ENCODE measurements at regions not wholly inside any gene's neighbourhood (a gene's known extent, or its start where the extent isn't known, plus 50 kb on each side); places are given as distances from the start of the nearest gene placed in this dataset.
A peak's percentile ranks its signal among the peaks of the same experiment; 100 is the strongest.
"Not testable (repeated sequence)": the region's sequence is repeated elsewhere in the genome, so short reads cannot be mapped to it uniquely, and the experiment has no call there.

- intact Hi-C loops (cut with DNase I): no loop called here
- no peak for DNase-seq (ENCODE audit: low spot score)
Measured at GRCh38 chr12:43267818-43268217, 284.2 kb downstream of the ADAMTS20 start.

GRCh38 chr12:43261701-43262100, 290.3 kb downstream of the ADAMTS20 start:
- no peak for DNase-seq (ENCODE audit: low spot score)
- intact Hi-C loops (cut with DNase I): no loop called here

GRCh38 chr12:43255522-43256111, 296.4 kb downstream of the ADAMTS20 start:
- intact Hi-C loops (cut with DNase I): no loop called here
- DNase-seq (ENCODE audit: low spot score): no peak

- intact Hi-C loops (cut with DNase I): no loop called here
- no peak for DNase-seq (ENCODE audit: low spot score)
Measured at GRCh38 chr12:43252585-43252984, 299.4 kb downstream of the ADAMTS20 start.

- intact Hi-C loops (cut with DNase I): loop anchor here in 1 of 2 donors (2.0 kb wide), 1 partner anchor 53 kb away; no protein-coding TSS in a partner anchor
- DNase-seq (ENCODE audit: low spot score): no peak
Measured at GRCh38 chr12:43245947-43246346, 306.1 kb downstream of the ADAMTS20 start.

- intact Hi-C loops (cut with DNase I): no loop called here
- DNase-seq (ENCODE audit: low spot score): no peak
Measured at GRCh38 chr12:43241986-43242385, 310.0 kb downstream of the ADAMTS20 start.

- intact Hi-C loops (cut with DNase I): no loop called here
- DNase-seq (ENCODE audit: low spot score): no peak
Measured at GRCh38 chr12:43238281-43238680, 313.7 kb downstream of the ADAMTS20 start.

GRCh38 chr12:43237238-43237879, 314.6 kb downstream of the ADAMTS20 start:
- no peak for DNase-seq (ENCODE audit: low spot score)
- intact Hi-C loops (cut with DNase I): no loop called here

- intact Hi-C loops (cut with DNase I): no loop called here
- DNase-seq (ENCODE audit: low spot score): no peak
Measured at GRCh38 chr12:43235721-43236120, 316.3 kb downstream of the ADAMTS20 start.

- intact Hi-C loops (cut with DNase I): no loop called here
- DNase-seq (ENCODE audit: low spot score): no peak
Measured at GRCh38 chr12:43233861-43234260, 318.1 kb downstream of the ADAMTS20 start.

- intact Hi-C loops (cut with DNase I): no loop called here
Measured at GRCh38 chr12:43226151-43226550, 325.9 kb downstream of the ADAMTS20 start.

GRCh38 chr12:43224190-43224805, 327.7 kb downstream of the ADAMTS20 start:
- DNase-seq (ENCODE audit: low spot score): peak; percentile 61
- intact Hi-C loops (cut with DNase I): not testable (repeated sequence)

More at GRCh38 chr12:43226151-43226550, 325.9 kb downstream of the ADAMTS20 start:
- no peak for DNase-seq (ENCODE audit: low spot score)

GRCh38 chr12:43222796-43223195, 329.2 kb downstream of the ADAMTS20 start:
- intact Hi-C loops (cut with DNase I): no loop called here
- DNase-seq (ENCODE audit: low spot score): no peak

GRCh38 chr12:43221216-43221615, 330.8 kb downstream of the ADAMTS20 start:
- DNase-seq (ENCODE audit: low spot score): peak; percentile 37
- intact Hi-C loops (cut with DNase I): no loop called here

GRCh38 chr12:43216490-43216889, 335.5 kb downstream of the ADAMTS20 start:
- no peak for DNase-seq (ENCODE audit: low spot score)
- intact Hi-C loops (cut with DNase I): no loop called here

GRCh38 chr12:43214166-43214565, 337.8 kb downstream of the ADAMTS20 start:
- DNase-seq (ENCODE audit: low spot score): peak; percentile 37
- intact Hi-C loops (cut with DNase I): no loop called here

- no peak for DNase-seq (ENCODE audit: low spot score)
Measured at GRCh38 chr12:43213608-43214007, 338.4 kb downstream of the ADAMTS20 start.

GRCh38 chr12:43210485-43211192, 341.4 kb downstream of the ADAMTS20 start:
- no peak for DNase-seq (ENCODE audit: low spot score)
- intact Hi-C loops (cut with DNase I): no loop called here

More at GRCh38 chr12:43213608-43214007, 338.4 kb downstream of the ADAMTS20 start:
- intact Hi-C loops (cut with DNase I): no loop called here

- intact Hi-C loops (cut with DNase I): no loop called here
- peak; percentile 47 for DNase-seq (ENCODE audit: low spot score)
Measured at GRCh38 chr12:43208627-43209026, 343.4 kb downstream of the ADAMTS20 start.

GRCh38 chr12:43208221-43208620, 343.8 kb downstream of the ADAMTS20 start:
- peak; percentile 51 for DNase-seq (ENCODE audit: low spot score)
- intact Hi-C loops (cut with DNase I): no loop called here

All from posterior vena cava (tissue), 2 donors.